Tibial nerve (tissue), 4 donors: ENCODE measurements at regions not wholly inside any gene's neighbourhood (a gene's known extent, or its start where the extent isn't known, plus 50 kb on each side); places are given as distances from the start of the nearest gene placed in this dataset.

Source experiments
- DNase-seq, 2 donors: peaks; one replicate each; pipeline ENCODE4 v3.0.0-alpha.2; 2019; ENCODE audit warnings: low spot score in 2 of 2
- H3K27ac ChIP-seq, 4 donors: fragments of 200-600 bp; sonication (generic) in 3 of 4; one replicate each; pipeline ENCODE4 v1.5.1; 2017 to 2019; ENCODE audit warnings: mild to moderate bottlenecking in 1 of 4
- H3K27me3 ChIP-seq, 2 donors: fragments of 200-600 bp; sonication (generic) in 1 of 2; one replicate each; pipeline versions ENCODE4 v1.5.1 to v1.6.0; 2017 to 2019
- H3K36me3 ChIP-seq, 3 donors: fragments of 200-600 bp; sonication (generic); one replicate each; pipeline ENCODE4 v1.5.1; 2018 to 2019
- H3K4me1 ChIP-seq, 4 donors: fragments of 200-600 bp; sonication (generic) in 3 of 4; one replicate each; pipeline ENCODE4 v1.5.1; 2017 to 2019
- H3K4me3 ChIP-seq, 4 donors: fragments of 200-600 bp; sonication (generic) in 3 of 4; one replicate each; pipeline ENCODE4 v1.5.1; 2017 to 2019; ENCODE audit warnings: mild to moderate bottlenecking in 1 of 4, moderate library complexity in 1 of 4
- H3K9me3 ChIP-seq, 4 donors: fragments of 200-600 bp; sonication (generic) in 3 of 4; one replicate each; pipeline ENCODE4 v1.5.1; 2017 to 2019
- EP300 ChIP-seq, 2 donors: sonication (generic); formaldehyde crosslinking; IDR thresholded peaks; one replicate each; pipeline ENCODE4 v1.6.1; 2017; ENCODE audit warnings: antibody characterized with exemption in 2 of 2, mild to moderate bottlenecking in 1 of 2
- POLR2A ChIP-seq, 2 donors: fragments of 450-650 bp; IDR thresholded peaks; one replicate each; pipeline ENCODE4 v1.6.1; 2017; ENCODE audit warnings: antibody characterized with exemption in 2 of 2, mild to moderate bottlenecking in 2 of 2, moderate library complexity in 2 of 2
- WGBS, 2 donors: methylation state at CpG; one replicate each; pipeline ENCODE4 v1.1.5; 2018; 5-methylcytosine and 5-hydroxymethylcytosine counted together
- TF ChIP-seq, protein P1 (sequence below), 5 experiments: fragments of 200-600 bp in 3 of 5; fragments of 450-650 bp in 2 of 5; sonication (generic) in 3 of 5; IDR thresholded peaks; one replicate each; pipeline ENCODE4 v1.5.1; 2016 to 2019; ENCODE audit warnings: antibody characterized with exemption in 5 of 5, mild to moderate bottlenecking in 3 of 5, moderate library complexity in 2 of 5

DNA sequence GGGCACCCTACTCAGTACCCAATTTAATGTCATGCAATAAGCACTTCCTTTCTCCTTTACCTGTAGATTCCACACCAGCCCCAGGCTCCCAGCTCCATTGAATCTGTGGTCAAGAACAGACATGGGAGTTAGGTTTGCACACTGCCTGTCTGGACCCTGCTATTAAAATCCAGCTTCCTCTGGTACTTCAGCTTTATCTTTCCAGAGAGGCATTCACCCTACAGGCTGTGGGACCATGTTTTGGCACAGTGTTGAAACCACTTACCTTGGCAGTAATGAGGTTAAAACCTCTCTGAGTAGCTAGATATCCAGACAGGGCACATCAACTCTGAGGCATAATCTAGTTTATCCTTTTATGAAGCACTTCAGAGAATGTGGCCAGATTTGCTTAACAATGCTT lies 191.5 kb upstream of the PCSK5 start:
- H3K36me3 ChIP-seq = no peaks in the 10 kb centered on the region
- no peak for DNase-seq
- no peaks in the 10 kb centered on the region for H3K9me3 ChIP-seq
- H3K4me3 ChIP-seq = no peak overlapping the region
- H3K27me3 ChIP-seq = no peaks in the 10 kb centered on the region
- no peak overlapping the region for H3K27ac ChIP-seq
- TF ChIP-seq, protein P1, sequence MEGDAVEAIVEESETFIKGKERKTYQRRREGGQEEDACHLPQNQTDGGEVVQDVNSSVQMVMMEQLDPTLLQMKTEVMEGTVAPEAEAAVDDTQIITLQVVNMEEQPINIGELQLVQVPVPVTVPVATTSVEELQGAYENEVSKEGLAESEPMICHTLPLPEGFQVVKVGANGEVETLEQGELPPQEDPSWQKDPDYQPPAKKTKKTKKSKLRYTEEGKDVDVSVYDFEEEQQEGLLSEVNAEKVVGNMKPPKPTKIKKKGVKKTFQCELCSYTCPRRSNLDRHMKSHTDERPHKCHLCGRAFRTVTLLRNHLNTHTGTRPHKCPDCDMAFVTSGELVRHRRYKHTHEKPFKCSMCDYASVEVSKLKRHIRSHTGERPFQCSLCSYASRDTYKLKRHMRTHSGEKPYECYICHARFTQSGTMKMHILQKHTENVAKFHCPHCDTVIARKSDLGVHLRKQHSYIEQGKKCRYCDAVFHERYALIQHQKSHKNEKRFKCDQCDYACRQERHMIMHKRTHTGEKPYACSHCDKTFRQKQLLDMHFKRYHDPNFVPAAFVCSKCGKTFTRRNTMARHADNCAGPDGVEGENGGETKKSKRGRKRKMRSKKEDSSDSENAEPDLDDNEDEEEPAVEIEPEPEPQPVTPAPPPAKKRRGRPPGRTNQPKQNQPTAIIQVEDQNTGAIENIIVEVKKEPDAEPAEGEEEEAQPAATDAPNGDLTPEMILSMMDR (IDR thresholded peaks at IDR 0.05) = no peak
- TF ChIP-seq EP300 (IDR thresholded peaks at IDR 0.05) = no peak
- TF ChIP-seq POLR2A (IDR thresholded peaks at IDR 0.05) = no peak
- no peaks in the 10 kb centered on the region for H3K4me1 ChIP-seq

DNA sequence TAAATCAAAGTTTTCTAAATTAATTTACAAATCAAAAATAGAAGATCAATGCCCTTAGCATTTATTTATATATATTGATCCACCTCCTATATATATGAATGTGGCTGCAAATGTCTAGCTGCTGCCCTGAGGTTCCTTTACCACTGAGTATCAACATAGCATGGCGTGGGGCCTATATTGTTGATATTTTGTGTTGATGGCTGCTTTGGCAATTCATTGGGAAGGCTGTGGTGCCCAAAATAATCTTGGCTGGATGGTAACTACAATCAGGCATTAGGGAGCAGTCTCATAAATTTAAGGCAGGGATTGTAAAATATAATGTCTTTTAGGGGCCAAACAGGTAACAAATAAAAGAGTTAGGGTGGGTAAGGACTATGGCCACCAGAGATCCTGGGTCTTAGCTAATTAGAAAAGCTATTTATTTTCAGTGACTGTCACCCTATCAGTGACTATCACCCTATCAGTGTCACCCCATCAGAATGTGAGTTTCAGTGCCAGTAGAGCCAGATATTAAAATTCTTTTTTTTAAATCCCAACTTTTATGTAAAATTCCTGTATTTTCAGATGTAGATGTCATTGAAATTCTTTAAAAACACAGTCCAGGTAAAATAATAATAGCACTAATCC lies 190.7 kb upstream of the PCSK5 start:
- Histone ChIP-seq H3K36me3 (no peaks in the 10 kb centered on the region), H3K4me3 (no peak overlapping the region), H3K27me3 (no peaks in the 10 kb centered on the region), H3K27ac (no peak overlapping the region), H3K4me1 (no peaks in the 10 kb centered on the region), H3K9me3 (no peaks in the 10 kb centered on the region)
- WGBS, 2 donors = 82 to 96% methylated on average over 1 of the region's 1 CpG
- no peak for DNase-seq
- TF ChIP-seq, protein P1 (IDR thresholded peaks at IDR 0.05) = no peak
- no peak for TF ChIP-seq POLR2A (IDR thresholded peaks at IDR 0.05)
- TF ChIP-seq EP300 (IDR thresholded peaks at IDR 0.05) = no peak

DNA sequence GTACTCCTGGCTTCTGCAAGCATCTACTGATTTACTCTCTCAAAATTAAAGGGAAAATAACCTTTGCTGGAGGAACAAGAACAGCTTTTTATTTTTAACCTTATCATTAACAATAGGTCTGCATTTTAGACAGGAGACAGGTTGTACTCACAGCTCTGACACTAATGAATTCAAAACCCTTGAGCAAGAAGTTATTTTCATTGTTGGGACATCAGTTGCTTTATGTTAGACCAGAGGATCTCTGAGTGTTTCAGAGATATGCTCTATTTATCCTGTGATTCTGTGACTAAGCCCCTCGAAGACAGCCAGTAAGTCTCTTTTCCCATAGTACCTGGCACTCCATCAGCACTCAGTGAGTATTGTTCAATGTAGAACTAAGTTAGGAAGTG lies 190.2 kb upstream of the PCSK5 start:
- H3K4me1 ChIP-seq = no peaks in the 10 kb centered on the region
- DNase-seq = no peak
- H3K27me3 ChIP-seq = no peaks in the 10 kb centered on the region
- H3K9me3 ChIP-seq = no peaks in the 10 kb centered on the region
- H3K4me3 ChIP-seq = no peak overlapping the region
- no peaks in the 10 kb centered on the region for H3K36me3 ChIP-seq
- H3K27ac ChIP-seq = no peak overlapping the region
- WGBS, 2 donors = 74 to 83% methylated on average over 1 of the region's 1 CpG
- TF ChIP-seq POLR2A (IDR thresholded peaks at IDR 0.05) (no peak), EP300 (IDR thresholded peaks at IDR 0.05) (no peak)
- TF ChIP-seq, protein P1 (IDR thresholded peaks at IDR 0.05) = no peak

DNA sequence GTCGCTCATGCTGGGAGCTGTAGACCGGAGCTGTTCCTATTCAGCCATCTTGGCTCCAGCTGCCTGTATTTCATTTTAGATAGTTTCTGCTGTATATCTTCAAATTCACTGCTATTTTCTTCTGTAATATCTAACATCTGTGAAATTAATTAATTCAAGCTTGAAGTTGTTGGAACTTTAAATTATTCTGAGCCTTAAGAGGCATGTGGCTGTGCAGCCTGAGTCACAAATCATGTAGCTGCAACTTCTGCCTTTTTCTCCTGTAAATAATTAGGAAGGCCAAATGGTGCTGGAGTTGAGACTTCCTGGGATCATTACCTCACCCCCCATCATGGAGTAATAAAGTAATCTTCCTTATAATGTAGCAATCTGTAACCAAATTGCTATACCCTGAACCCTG lies 183.3 kb upstream of the PCSK5 start:
- Histone ChIP-seq H3K27ac (no peak overlapping the region), H3K9me3 (peaks cover 0 to 9% (median 0%) of the 10 kb centered on the region in 4 donors), H3K36me3 (no peaks in the 10 kb centered on the region), H3K4me3 (no peak overlapping the region), H3K4me1 (no peaks in the 10 kb centered on the region), H3K27me3 (no peaks in the 10 kb centered on the region)
- TF ChIP-seq EP300 (IDR thresholded peaks at IDR 0.05) (no peak), POLR2A (IDR thresholded peaks at IDR 0.05) (no peak)
- TF ChIP-seq, protein P1 (IDR thresholded peaks at IDR 0.05) = no peak
- 96 to 97% methylated on average over 2 of the region's 2 CpGs for WGBS, 2 donors
- no peak for DNase-seq

DNA sequence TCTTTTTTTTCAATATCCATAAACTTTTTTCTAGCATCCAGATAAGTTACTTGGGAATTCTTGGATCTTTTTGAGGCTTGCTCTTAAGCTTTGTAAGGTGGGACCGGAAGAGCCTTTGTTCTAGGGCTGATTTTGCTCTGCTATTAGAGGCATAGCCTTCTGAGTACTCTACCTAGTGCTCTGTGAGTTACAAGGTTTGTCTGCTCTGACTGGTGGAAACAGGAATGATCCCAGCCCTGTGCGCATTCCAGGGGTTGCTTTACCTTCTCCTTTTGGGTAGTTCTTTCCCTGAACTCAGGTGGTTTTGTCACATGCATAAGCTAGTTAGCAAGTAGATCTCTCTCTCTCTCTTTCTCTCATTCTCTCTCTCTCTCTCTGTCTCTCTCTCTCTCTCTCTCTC lies 180.8 kb upstream of the PCSK5 start:
- TF ChIP-seq POLR2A (IDR thresholded peaks at IDR 0.05) = no peak
- TF ChIP-seq EP300 (IDR thresholded peaks at IDR 0.05) = no peak
- TF ChIP-seq, protein P1 (IDR thresholded peaks at IDR 0.05) = no peak
- Histone ChIP-seq H3K27me3 (no peaks in the 10 kb centered on the region), H3K27ac (no peak overlapping the region), H3K4me1 (no peaks in the 10 kb centered on the region), H3K4me3 (no peak overlapping the region), H3K9me3 (peaks cover 0 to 9% (median 0%) of the 10 kb centered on the region in 4 donors), H3K36me3 (no peaks in the 10 kb centered on the region)
- 68 to 96% methylated on average over 2 of the region's 2 CpGs for WGBS, 2 donors
- DNase-seq = no peak
